GM13976 (cell line): ENCODE measurements at regions not wholly inside any gene's neighbourhood (a gene's known extent, or its start where the extent isn't known, plus 50 kb on each side); places are given as distances from the start of the nearest gene placed in this dataset.

Experiments used
- DNase-seq: peaks from one replicate; pipeline ENCODE4 v3.0.0; 2012; ENCODE audit warnings: low spot score
- CTCF ChIP-seq: IDR thresholded peaks from 2 replicates; pipeline ENCODE4 v1.5.1; 2012; ENCODE audit warnings: borderline replicate concordance, mild to moderate bottlenecking; ENCODE audit not compliant: insufficient read depth; ENCODE audit errors: extremely low read depth, missing control alignments, control extremely low read depth
- in situ Hi-C: fragments of 300-500 bp; cut with MboI; formaldehyde crosslinking; loops from one replicate; pipeline ENCODE4 v1.12.0; 2022; ENCODE audit warnings: low sequenced_read_pairs, mixed read lengths, inconsistent platforms; ENCODE audit not compliant: unreplicated experiment

GRCh38 chr21:36207577-36208320, 51.1 kb downstream of the DOP1B start:
- no peak for TF ChIP-seq CTCF
- in situ Hi-C loops: no loop called here
- no peak for DNase-seq

GRCh38 chr21:36208326-36209013, 51.8 kb downstream of the DOP1B start:
- no peak for DNase-seq
- in situ Hi-C loops: no loop called here
- TF ChIP-seq CTCF: no peak

GRCh38 chr21:36209626-36210171, 53.1 kb downstream of the DOP1B start:
- in situ Hi-C loops: no loop called here
- TF ChIP-seq CTCF: peak; percentile 40
- DNase-seq: peak; percentile 70

- DNase-seq: no peak
- TF ChIP-seq CTCF: no peak
- in situ Hi-C loops: no loop called here
Measured at GRCh38 chr21:36210779-36211659, 54.4 kb downstream of the DOP1B start.

GRCh38 chr21:36211660-36212512, 55.3 kb downstream of the DOP1B start:
- in situ Hi-C loops: no loop called here

More at GRCh38 chr21:36211660-36212512, 55.3 kb downstream of the DOP1B start:
- TF ChIP-seq CTCF: no peak
- DNase-seq: no peak
